ENCODE measurements at regions not wholly inside any gene's neighbourhood (a gene's known extent, or its start where the extent isn't known, plus 50 kb on each side); places are given as distances from the start of the nearest gene placed in this dataset.

GRCh38 chrX:69238114-69238886, 73.0 kb upstream of the PJA1 start:
- no peak for TF ChIP-seq TAF1 (IDR thresholded peaks at IDR 0.05; ENCODE audit: borderline replicate concordance, insufficient read depth, low read length)
- TF ChIP-seq POLR2AphosphoS5 (IDR thresholded peaks at IDR 0.05; ENCODE audit: low read depth, low read length): no peak
- TF ChIP-seq REST (IDR thresholded peaks at IDR 0.05; ENCODE audit: insufficient read depth in 1 of 2, low read depth in 2 of 2, low read length in 2 of 2): no peak
- no peak for TF ChIP-seq SIN3A (IDR thresholded peaks at IDR 0.05; ENCODE audit: borderline replicate concordance, insufficient read depth, low read length)
- no peak for TF ChIP-seq FOXP2 (optimal IDR thresholded peaks at IDR 0.05; ENCODE audit: borderline replicate concordance, extremely low read depth, extremely low read length, insufficient read depth)

All from PFSK-1 (cell line).